Epithelial cell of esophagus (primary cell): ENCODE measurements at regions not wholly inside any gene's neighbourhood (a gene's known extent, or its start where the extent isn't known, plus 50 kb on each side); places are given as distances from the start of the nearest gene placed in this dataset.

Experiments
- DNase-seq: peaks from one replicate; pipeline ENCODE4 v3.0.0; 2010; ENCODE audit warnings: low read depth
- H3K4me3 ChIP-seq: 2 replicates; pipeline ENCODE4 v1.5.1; 2011; ENCODE audit warnings: mild to moderate bottlenecking, low read length, control low read depth
- CTCF ChIP-seq: IDR thresholded peaks from 2 replicates; pipeline ENCODE4 v1.5.1; 2011; ENCODE audit warnings: low read depth, mild to moderate bottlenecking, low read length, control low read depth, inconsistent platforms; ENCODE audit not compliant: insufficient read depth; ENCODE audit errors: missing control alignments

GRCh38 chr3:124202754-124203153 is 210.8 kb upstream of the ROPN1 start:
- TF ChIP-seq CTCF: no peak
- DNase-seq: no peak
- H3K4me3 ChIP-seq: no peak overlapping the region

GRCh38 chr3:124203292-124203691 is 211.4 kb upstream of the ROPN1 start:
- no peak for DNase-seq
- no peak overlapping the region for H3K4me3 ChIP-seq
- no peak for TF ChIP-seq CTCF

DNA sequence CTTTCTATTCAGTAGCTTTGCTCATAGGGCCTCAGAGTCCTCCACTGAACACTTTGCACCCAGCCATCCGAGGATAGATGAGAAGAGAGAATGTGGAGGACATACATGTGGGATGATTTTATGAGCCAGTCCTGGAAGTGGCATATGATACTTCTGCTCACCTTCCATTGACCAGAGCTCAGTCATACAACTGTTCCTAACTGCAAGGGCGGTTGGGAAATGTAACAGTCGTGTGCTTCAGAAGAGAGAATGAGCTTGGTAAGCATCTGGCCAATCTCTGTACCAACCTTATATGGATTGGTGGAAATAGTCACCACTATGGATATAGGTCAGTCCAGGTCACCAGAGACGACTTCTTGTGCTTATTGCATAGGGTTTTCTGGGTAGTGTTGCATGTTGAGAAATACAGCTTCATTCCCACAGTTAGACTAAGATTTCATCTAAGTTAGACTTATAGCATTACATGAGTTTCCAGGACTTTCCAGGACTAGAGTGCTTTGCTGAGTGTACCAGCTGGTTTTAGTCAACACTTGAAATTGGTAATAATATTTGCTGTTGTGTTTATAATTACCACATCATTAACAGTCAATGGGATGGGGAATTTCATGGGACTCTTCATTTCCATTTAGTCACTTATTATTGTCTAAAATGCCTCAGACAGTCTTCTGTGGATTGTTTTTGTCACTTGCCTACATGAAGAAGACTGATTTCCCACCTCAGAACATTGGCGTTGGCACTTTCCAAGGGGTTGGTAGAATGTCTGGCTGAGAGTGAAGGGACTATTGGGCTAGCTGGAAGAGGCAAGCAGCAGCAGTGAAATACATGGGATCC is 214.5 kb upstream of the ROPN1 start:
- no peak for TF ChIP-seq CTCF
- DNase-seq: no peak

DNA sequence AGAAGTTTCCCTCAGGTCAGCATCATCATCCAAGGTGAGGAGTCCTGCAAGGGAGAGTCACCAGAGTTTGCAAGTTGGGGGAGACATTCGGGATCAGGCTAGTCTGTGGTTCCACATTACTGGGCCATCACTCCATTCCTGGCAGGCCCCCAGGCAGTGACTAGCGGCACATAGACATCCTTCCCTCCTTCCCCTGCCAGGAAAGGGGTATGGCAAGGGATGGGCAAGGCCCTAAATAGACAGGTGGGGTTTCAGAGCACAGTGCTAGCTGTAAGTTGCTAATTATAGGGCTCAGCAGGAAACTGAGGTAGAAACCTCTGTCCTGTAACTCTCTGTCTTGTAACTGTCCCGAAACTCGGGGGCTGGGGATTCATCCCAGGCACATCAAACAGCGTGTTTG is 215.2 kb upstream of the ROPN1 start:
- no peak for TF ChIP-seq CTCF
- DNase-seq: no peak

More for the DNA sequence above, 214.5 kb upstream of the ROPN1 start:
- H3K4me3 ChIP-seq: no peak overlapping the region

GRCh38 chr3:124207873-124208485 is 216.1 kb upstream of the ROPN1 start:
- H3K4me3 ChIP-seq: no peak overlapping the region
- DNase-seq: no peak

More for the DNA sequence above, 215.2 kb upstream of the ROPN1 start:
- H3K4me3 ChIP-seq: no peak overlapping the region

GRCh38 chr3:124209426-124209825 is 217.5 kb upstream of the ROPN1 start:
- TF ChIP-seq CTCF: no peak
- no peak for DNase-seq
- H3K4me3 ChIP-seq: no peak overlapping the region

More at GRCh38 chr3:124207873-124208485, 216.1 kb upstream of the ROPN1 start:
- no peak for TF ChIP-seq CTCF
